ENCODE measurements at regions not wholly inside any gene's neighbourhood (a gene's known extent, or its start where the extent isn't known, plus 50 kb on each side); places are given as distances from the start of the nearest gene placed in this dataset.
A peak's percentile ranks its signal among the peaks of the same experiment; 100 is the strongest.

DNA sequence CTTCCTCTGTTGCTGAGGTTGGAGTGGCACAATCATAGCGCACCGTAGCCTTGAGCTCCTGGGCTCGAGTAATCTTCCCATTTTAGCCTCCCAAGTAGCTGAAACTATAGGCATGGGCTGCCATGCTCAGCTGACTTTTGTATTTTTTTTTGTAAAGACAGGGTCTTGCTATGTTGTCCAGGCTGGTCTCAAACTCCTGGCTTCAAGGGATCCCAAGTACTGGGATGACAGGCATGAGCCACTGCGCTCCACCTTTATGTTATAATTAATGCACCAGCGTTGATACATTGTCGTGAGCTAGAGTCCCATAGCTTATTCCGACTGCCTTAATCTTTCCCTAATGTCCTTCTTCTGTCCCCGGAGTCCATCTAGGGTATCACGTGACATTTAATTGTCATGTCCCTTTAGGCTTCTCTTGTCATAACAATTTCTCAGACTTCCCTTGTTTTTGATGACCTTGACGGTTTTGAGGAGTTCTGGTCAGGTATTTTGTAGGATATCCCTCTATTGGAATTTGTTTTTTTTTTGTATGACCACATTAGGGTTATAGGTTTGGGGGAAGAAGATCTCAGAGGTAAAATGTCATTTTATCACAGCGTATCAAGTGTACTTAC is 63.9 kb downstream of the CEBPB start:
- Histone ChIP-seq H3K9me3 (replicated peaks) (no peaks in the 10 kb centered on the region), H3K4me1 (peaks cover 2% of the 10 kb centered on the region), H3K27me3 (ENCODE audit: low read depth) (no peaks in the 10 kb centered on the region), H3K4me3 (no peak overlapping the region), H3K27ac (replicated peaks) (no peak overlapping the region), H3K36me3 (no peaks in the 10 kb centered on the region)
- no peak for DNase-seq
- intact Hi-C loops (cut with micrococcal nuclease) = no loop called here
- no peak for TF ChIP-seq CTCF (IDR thresholded peaks at IDR 0.05; ENCODE audit: borderline replicate concordance)

DNA sequence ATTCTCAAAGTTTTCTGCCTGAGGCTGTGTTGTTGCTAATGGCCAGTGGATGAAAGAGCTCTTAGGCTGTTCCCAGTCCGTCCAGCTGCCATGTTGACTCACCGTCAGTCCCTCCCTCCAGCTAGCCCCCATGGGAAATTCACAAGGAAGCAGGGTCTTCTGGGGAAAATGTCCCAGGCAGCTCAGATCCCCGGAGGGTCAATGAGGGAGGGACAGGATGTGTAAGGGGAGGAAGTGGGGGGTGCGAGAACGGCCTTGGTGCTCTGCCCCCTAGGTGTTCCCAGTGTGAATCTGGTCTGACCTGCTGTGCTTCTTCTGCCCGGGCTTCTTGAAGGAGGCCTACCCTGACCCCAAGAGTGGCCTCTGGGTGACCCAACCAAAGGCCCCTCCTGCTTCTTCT is 65.9 kb downstream of the CEBPB start:
- no peaks in the 10 kb centered on the region for H3K36me3 ChIP-seq
- no peak overlapping the region for H3K4me3 ChIP-seq
- H3K9me3 ChIP-seq (replicated peaks) = no peaks in the 10 kb centered on the region
- peaks cover 5% of the 10 kb centered on the region for H3K4me1 ChIP-seq
- intact Hi-C loops (cut with micrococcal nuclease) = no loop called here
- H3K27me3 ChIP-seq (ENCODE audit: low read depth) = no peaks in the 10 kb centered on the region
- no peak overlapping the region for H3K27ac ChIP-seq (replicated peaks)
- no peak for TF ChIP-seq CTCF (IDR thresholded peaks at IDR 0.05; ENCODE audit: borderline replicate concordance)
- DNase-seq = no peak

DNA sequence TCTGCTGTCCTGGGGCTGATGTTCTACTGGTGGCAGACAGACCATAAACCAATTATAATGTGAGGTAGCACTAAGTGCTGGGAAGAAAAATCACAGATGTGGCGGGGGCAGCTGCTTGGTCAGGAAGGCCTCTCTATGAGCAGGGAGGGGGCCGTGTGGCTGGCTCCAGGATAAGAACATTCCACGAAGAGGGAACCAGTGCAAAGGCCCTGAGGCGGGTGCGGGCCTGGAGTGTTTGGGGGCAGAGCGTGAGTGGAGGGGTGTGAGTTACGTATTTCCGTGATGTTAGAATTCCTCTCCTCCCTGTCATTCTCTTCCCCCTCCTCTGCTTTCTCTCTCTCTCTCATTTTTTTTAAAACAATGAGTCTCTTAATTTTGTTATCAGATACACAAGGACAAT is 67.2 kb downstream of the CEBPB start:
- intact Hi-C loops (cut with micrococcal nuclease) = no loop called here
- H3K4me1 ChIP-seq = peaks cover 5% of the 10 kb centered on the region
- no peak overlapping the region for H3K27ac ChIP-seq (replicated peaks)
- no peak for TF ChIP-seq CTCF (IDR thresholded peaks at IDR 0.05; ENCODE audit: borderline replicate concordance)
- no peak for DNase-seq
- no peaks in the 10 kb centered on the region for H3K36me3 ChIP-seq
- H3K27me3 ChIP-seq (ENCODE audit: low read depth) = no peaks in the 10 kb centered on the region
- H3K9me3 ChIP-seq (replicated peaks) = no peaks in the 10 kb centered on the region
- no peak overlapping the region for H3K4me3 ChIP-seq

- H3K9me3 ChIP-seq (replicated peaks) = no peaks in the 10 kb centered on the region
- intact Hi-C loops (cut with micrococcal nuclease) = no loop called here
- no peak for DNase-seq
- peaks cover 5% of the 10 kb centered on the region for H3K4me1 ChIP-seq
- TF ChIP-seq CTCF (IDR thresholded peaks at IDR 0.05; ENCODE audit: borderline replicate concordance) = no peak
- no peaks in the 10 kb centered on the region for H3K27me3 ChIP-seq (ENCODE audit: low read depth)
- peak overlapping the region; percentile 59 for H3K27ac ChIP-seq (replicated peaks)
- H3K4me3 ChIP-seq = no peak overlapping the region
- no peaks in the 10 kb centered on the region for H3K36me3 ChIP-seq
Measured at GRCh38 chr20:50258790-50259483, 68.3 kb downstream of the CEBPB start.

DNA sequence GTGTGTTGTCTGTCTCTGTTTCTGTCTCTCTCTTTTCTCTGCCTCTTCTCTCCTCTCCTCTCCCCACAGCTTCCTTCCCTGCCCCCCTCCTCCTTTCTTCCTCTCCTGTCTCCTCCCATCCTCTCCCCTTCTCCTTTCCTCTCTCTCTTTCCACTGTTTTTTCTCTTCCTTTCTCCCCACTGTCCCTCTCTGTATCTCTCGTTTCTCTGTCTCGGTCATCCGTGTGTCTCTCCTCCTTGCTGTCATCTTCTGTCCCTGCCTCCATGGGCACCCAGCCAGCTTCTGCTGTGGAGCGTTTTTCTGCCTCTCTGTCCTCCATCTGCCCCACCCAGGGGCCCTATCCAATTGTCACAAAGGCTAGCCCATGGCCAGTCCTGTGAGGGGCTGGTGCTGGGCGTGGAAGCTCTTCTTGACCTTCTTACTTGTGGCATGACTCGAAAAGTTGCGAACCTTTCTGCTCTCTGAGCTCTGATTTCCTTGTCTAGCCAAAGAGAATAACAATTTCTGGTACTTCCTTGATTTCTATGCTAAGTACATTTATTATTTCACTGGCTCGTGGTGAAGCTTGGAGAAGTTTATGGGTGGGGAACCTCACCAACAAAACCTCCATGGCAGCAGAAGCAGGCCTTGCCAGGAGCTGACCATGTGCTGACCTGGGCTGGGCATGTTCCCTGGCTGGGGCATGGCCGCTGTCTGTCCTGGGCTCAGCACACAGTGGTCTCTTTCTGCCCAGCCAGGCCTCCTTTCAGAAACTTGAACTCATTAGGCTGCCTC is 69.3 kb downstream of the CEBPB start:
- Histone ChIP-seq H3K27me3 (ENCODE audit: low read depth) (no peaks in the 10 kb centered on the region), H3K27ac (replicated peaks) (peak overlapping the region; percentile 59), H3K9me3 (replicated peaks) (no peaks in the 10 kb centered on the region), H3K4me1 (peaks cover 5% of the 10 kb centered on the region), H3K4me3 (no peak overlapping the region), H3K36me3 (no peaks in the 10 kb centered on the region)
- no peak for TF ChIP-seq CTCF (IDR thresholded peaks at IDR 0.05; ENCODE audit: borderline replicate concordance)
- intact Hi-C loops (cut with micrococcal nuclease) = no loop called here
- DNase-seq = peak; percentile 64

Measured in left ventricle myocardium inferior (tissue), 1 donor.